ENCODE measurements at regions not wholly inside any gene's neighbourhood (a gene's known extent, or its start where the extent isn't known, plus 50 kb on each side); places are given as distances from the start of the nearest gene placed in this dataset.
A peak's percentile ranks its signal among the peaks of the same experiment; 100 is the strongest.

GRCh38 chr11:130715085-130715876, 201.0 kb downstream of the SNX19 start:
- no peak for DNase-seq (ENCODE audit: low spot score)

GRCh38 chr11:130715877-130716220, 200.4 kb downstream of the SNX19 start:
- no peak for DNase-seq (ENCODE audit: low spot score)

GRCh38 chr11:130718120-130718519, 198.2 kb downstream of the SNX19 start:
- DNase-seq (ENCODE audit: low spot score) = no peak

GRCh38 chr11:130719220-130719915, 196.9 kb downstream of the SNX19 start:
- DNase-seq (ENCODE audit: low spot score) = no peak

- DNase-seq (ENCODE audit: low spot score) = no peak
Measured at GRCh38 chr11:130720232-130721022, 195.9 kb downstream of the SNX19 start.

- no peak for DNase-seq (ENCODE audit: low spot score)
Measured at GRCh38 chr11:130721023-130721681, 195.1 kb downstream of the SNX19 start.

GRCh38 chr11:130721736-130722135, 194.5 kb downstream of the SNX19 start:
- DNase-seq (ENCODE audit: low spot score) = no peak

GRCh38 chr11:130722401-130722800, 193.9 kb downstream of the SNX19 start:
- no peak for DNase-seq (ENCODE audit: low spot score)

- DNase-seq (ENCODE audit: low spot score) = peak; percentile 8
Measured at GRCh38 chr11:130725421-130726233, 190.7 kb downstream of the SNX19 start.

- DNase-seq (ENCODE audit: low spot score) = no peak
Measured at GRCh38 chr11:130726234-130727037, 189.8 kb downstream of the SNX19 start.

GRCh38 chr11:130727157-130728119, 188.8 kb downstream of the SNX19 start:
- DNase-seq (ENCODE audit: low spot score) = no peak

- DNase-seq (ENCODE audit: low spot score) = no peak
Measured at GRCh38 chr11:130728185-130729180, 187.8 kb downstream of the SNX19 start.

GRCh38 chr11:130729193-130729592, 187.1 kb downstream of the SNX19 start:
- DNase-seq (ENCODE audit: low spot score) = no peak

- no peak for DNase-seq (ENCODE audit: low spot score)
Measured at GRCh38 chr11:130729678-130730300, 186.5 kb downstream of the SNX19 start.

- DNase-seq (ENCODE audit: low spot score) = no peak
Measured at GRCh38 chr11:130731401-130731800, 184.9 kb downstream of the SNX19 start.

- DNase-seq (ENCODE audit: low spot score) = no peak
Measured at GRCh38 chr11:130732476-130732875, 183.8 kb downstream of the SNX19 start.

- no peak for DNase-seq (ENCODE audit: low spot score)
Measured at GRCh38 chr11:130737041-130737830, 179.0 kb downstream of the SNX19 start.

Data from SW480 (cell line).